ENCODE measurements at regions not wholly inside any gene's neighbourhood (a gene's known extent, or its start where the extent isn't known, plus 50 kb on each side); places are given as distances from the start of the nearest gene placed in this dataset.

DNA sequence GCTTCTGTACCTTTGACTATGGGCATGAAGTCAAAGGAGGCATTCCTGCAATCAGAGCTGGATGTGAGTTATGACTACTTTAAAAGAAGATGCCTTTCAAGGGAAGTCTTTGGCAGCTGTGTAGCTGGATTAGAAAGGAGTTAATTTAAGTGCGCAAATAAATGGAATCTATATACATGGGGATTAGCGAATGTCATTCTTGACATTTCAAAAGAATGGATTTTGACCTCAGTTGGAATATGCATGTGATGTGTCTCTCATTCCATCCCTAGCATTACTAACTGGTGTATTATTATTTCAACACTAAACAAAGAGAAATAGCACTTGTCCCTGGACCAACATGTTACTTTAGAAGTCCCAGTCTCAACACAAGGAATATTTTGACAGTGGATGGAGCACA is 359.6 kb upstream of the SLC24A2 start:
- no peaks in the 10 kb centered on the region for H3K4me1 ChIP-seq (ENCODE audit: insufficient read depth, low read length)
- no peaks in the 10 kb centered on the region for H3K36me3 ChIP-seq (ENCODE audit: insufficient read depth, low read length)
- no peak overlapping the region for H3K9ac ChIP-seq (ENCODE audit: low read depth, low read length)
- no peaks in the 10 kb centered on the region for H3K9me3 ChIP-seq (ENCODE audit: control insufficient read depth, insufficient read depth, low read length)

DNA sequence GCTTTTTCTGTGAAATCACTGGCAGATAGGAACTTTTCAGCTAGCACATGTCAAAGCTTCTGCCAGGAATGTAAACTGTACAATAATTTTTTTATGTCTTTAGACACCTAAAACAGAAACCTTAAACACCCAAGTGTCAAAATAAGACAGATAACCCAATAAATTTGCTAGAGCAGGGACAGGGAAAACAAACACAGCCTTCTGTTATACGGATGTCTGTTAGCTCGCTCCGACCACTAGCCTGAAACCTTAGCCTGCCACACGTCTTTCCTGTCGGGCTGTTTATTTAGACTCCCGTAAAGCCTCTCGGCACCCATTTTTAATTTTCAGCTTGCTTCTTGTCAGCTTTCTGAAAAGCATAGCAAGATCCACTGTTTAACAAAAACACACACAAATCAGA is 355.4 kb upstream of the SLC24A2 start:
- H3K4me1 ChIP-seq (ENCODE audit: insufficient read depth, low read length) = no peaks in the 10 kb centered on the region
- no peaks in the 10 kb centered on the region for H3K9me3 ChIP-seq (ENCODE audit: control insufficient read depth, insufficient read depth, low read length)
- H3K9ac ChIP-seq (ENCODE audit: low read depth, low read length) = no peak overlapping the region
- no peaks in the 10 kb centered on the region for H3K36me3 ChIP-seq (ENCODE audit: insufficient read depth, low read length)

DNA sequence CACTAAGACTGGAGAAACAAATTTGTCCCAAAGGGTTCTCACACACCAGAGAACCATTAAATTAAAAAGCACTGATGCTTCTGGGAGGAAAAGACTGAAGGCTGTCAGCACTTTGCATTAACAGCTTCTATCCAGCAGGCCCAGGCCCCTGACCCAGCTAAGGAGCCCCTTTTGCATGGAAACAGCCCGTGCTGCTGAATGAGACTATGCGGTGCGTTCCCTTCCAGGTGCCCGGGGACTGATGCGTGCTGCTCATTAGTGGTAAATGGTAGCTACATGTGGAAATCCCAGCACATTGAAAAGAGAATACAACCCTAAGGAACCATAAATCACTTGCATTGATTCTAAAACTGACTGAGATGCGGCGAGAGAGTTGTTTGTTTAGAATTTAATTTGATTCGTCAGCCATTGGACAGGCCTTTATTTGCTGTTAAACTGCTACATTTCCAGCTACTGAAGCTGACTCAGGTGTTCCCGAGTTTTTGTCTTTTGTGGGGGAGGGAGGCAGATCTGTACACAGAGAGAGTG is 351.0 kb upstream of the SLC24A2 start:
- no peaks in the 10 kb centered on the region for H3K36me3 ChIP-seq (ENCODE audit: insufficient read depth, low read length)
- no peaks in the 10 kb centered on the region for H3K9me3 ChIP-seq (ENCODE audit: control insufficient read depth, insufficient read depth, low read length)
- H3K9ac ChIP-seq (ENCODE audit: low read depth, low read length) = no peak overlapping the region
- H3K4me1 ChIP-seq (ENCODE audit: insufficient read depth, low read length) = no peaks in the 10 kb centered on the region

DNA sequence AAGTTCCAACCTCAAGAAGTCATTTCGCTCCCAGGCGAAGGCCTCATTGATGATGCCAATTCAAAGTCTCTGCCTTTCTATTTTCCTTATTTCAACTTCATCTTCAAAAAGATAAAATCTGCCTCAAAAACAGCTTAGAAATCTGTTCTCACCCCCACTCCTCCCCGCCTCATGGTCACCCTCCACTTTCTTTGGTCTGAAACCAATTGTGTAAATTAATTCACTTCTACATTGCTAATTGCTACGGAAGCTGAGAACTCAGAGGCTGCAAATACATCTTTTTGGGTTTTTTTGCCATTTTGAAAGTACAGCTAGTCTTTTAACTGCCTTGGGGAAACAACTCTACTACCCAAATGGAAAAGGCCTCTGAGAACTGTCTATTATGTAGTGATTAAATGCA is 350.0 kb upstream of the SLC24A2 start:
- H3K9ac ChIP-seq (ENCODE audit: low read depth, low read length) = no peak overlapping the region
- no peaks in the 10 kb centered on the region for H3K4me1 ChIP-seq (ENCODE audit: insufficient read depth, low read length)
- no peaks in the 10 kb centered on the region for H3K9me3 ChIP-seq (ENCODE audit: control insufficient read depth, insufficient read depth, low read length)
- no peaks in the 10 kb centered on the region for H3K36me3 ChIP-seq (ENCODE audit: insufficient read depth, low read length)

DNA sequence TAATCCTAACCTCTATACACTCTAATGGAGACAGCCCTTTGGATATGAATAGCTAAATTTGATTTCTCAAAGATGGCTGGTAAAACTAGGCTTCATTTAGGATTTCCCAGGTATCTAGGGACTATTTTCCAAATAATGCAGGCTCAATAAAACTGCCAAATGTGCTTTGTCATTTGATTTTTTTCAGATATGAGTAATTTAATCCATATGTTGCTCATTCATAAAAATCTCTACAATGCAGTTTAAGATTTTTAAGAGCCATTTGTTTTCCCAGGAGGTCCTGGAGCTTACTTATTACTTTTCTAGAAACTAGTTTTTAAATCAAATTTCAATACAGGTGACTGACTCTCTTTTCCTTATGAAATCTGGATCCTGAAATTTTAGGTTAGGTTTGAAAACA is 349.3 kb upstream of the SLC24A2 start:
- H3K36me3 ChIP-seq (ENCODE audit: insufficient read depth, low read length) = no peaks in the 10 kb centered on the region
- no peaks in the 10 kb centered on the region for H3K4me1 ChIP-seq (ENCODE audit: insufficient read depth, low read length)
- no peak overlapping the region for H3K9ac ChIP-seq (ENCODE audit: low read depth, low read length)
- no peaks in the 10 kb centered on the region for H3K9me3 ChIP-seq (ENCODE audit: control insufficient read depth, insufficient read depth, low read length)

DNA sequence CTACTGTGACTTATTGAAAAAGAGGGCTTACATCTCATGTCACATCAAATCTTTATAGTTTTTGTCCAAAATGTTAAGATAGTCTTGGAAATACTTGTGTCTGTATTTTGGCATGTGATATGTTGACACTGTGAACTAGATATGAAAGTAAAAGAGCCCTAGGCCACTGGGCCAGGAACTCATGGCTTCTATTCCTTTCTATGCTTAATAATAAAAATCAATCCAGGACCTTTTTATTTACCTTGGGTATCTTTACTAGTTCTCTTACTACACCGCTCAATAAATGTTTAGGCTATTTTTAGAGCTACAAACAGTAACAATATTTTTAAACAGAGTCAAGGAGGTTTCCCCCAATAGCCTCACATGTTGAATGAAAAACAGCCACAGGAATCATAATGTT is 348.6 kb upstream of the SLC24A2 start:
- no peaks in the 10 kb centered on the region for H3K36me3 ChIP-seq (ENCODE audit: insufficient read depth, low read length)
- no peaks in the 10 kb centered on the region for H3K4me1 ChIP-seq (ENCODE audit: insufficient read depth, low read length)
- H3K9me3 ChIP-seq (ENCODE audit: control insufficient read depth, insufficient read depth, low read length) = no peaks in the 10 kb centered on the region
- H3K9ac ChIP-seq (ENCODE audit: low read depth, low read length) = no peak overlapping the region

DNA sequence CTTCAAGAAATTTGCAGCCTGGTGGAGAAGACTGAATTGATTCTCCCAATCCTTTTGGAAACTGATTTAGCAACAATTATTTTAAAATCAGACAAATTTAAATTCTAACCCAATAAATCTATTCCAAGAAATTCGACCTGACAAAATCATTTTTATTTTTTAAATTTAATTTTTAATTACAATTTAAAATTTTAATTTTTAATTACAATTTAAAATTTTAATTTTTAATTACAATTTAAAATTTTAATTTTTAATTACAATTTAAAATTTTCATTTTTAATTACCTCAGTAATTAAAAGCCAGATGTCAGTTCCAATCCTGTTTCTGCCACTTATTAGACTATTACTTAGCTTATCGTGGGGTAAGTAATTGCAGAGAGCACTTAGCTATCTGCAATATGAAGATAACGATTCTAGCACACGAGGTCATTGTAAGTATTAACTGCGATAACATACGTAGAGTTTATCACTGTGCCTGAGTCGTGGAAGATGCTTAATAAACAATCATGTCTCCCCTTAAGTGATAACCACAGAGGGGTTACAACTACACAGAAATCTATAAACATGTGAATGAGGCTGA is 346.4 kb upstream of the SLC24A2 start:
- H3K9me3 ChIP-seq (ENCODE audit: control insufficient read depth, insufficient read depth, low read length) = no peaks in the 10 kb centered on the region
- H3K9ac ChIP-seq (ENCODE audit: low read depth, low read length) = no peak overlapping the region
- no peaks in the 10 kb centered on the region for H3K4me1 ChIP-seq (ENCODE audit: insufficient read depth, low read length)
- H3K36me3 ChIP-seq (ENCODE audit: insufficient read depth, low read length) = no peaks in the 10 kb centered on the region

DNA sequence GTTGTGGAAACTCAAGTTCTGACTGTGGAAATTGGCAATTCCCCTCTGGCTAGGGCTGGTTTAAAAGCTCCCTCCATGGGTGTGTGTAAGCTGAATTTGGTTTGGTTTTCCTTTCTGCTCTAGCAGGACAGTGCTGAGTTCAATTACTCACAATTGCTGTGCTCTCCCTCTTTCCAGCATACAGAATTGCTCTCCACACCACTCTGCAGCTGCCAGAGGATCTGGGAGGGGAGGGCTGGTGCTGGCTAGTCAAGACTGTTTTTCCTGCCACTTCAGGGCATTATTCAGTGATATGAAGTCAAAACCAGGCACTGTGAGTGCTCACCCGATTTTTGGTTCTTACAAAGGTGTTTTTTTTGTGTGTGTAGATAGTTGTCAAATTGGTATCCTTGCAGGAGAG is 336.9 kb upstream of the SLC24A2 start:
- H3K9ac ChIP-seq (ENCODE audit: low read depth, low read length) = no peak overlapping the region
- H3K9me3 ChIP-seq (ENCODE audit: control insufficient read depth, insufficient read depth, low read length) = no peaks in the 10 kb centered on the region
- no peaks in the 10 kb centered on the region for H3K36me3 ChIP-seq (ENCODE audit: insufficient read depth, low read length)
- H3K4me1 ChIP-seq (ENCODE audit: insufficient read depth, low read length) = no peaks in the 10 kb centered on the region

DNA sequence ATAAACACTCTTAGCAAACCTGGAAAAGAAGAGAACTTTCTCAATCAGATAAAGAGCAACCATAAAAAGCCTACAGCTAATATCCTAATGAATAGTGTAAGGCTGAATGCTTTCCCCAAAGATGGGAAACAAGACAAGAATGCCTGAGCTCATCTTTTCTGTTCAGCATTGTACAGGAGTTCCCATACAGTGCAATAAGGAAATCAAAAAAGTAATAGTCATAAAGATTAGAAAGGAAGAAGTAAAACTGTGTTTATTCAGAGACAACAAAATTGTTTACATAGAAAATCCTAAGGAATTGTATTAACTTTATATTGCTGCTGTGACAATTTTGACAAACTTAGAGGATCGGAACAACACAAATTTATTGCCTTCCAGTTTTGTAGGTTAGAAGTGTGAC is 330.7 kb upstream of the SLC24A2 start:
- H3K9me3 ChIP-seq (ENCODE audit: control insufficient read depth, insufficient read depth, low read length) = peaks cover 3% of the 10 kb centered on the region; the same call in 1 of the 2 replicates
- no peak overlapping the region for H3K9ac ChIP-seq (ENCODE audit: low read depth, low read length)
- H3K36me3 ChIP-seq (ENCODE audit: insufficient read depth, low read length) = no peaks in the 10 kb centered on the region
- H3K4me1 ChIP-seq (ENCODE audit: insufficient read depth, low read length) = no peaks in the 10 kb centered on the region

DNA sequence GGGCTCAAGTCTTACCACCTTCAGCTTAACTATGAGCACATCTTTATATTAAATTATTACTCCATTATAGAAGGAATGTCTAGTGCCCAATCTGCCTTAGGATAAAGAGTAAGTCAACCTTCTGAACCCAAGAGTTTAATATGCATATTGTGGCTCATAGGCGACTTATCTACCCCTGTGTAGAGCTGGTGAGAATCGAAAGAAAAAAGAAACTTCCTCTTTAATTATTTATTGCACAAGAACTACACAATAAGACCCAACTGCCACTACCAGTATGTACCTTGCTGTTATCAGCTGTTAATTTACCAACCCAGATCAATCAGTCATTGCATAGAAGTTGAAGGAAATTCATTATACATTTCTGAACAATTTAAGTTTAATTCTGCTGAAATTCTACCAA is 329.1 kb upstream of the SLC24A2 start:
- Histone ChIP-seq H3K4me1 (ENCODE audit: insufficient read depth, low read length) (no peaks in the 10 kb centered on the region), H3K9ac (ENCODE audit: low read depth, low read length) (no peak overlapping the region), H3K36me3 (ENCODE audit: insufficient read depth, low read length) (no peaks in the 10 kb centered on the region), H3K9me3 (ENCODE audit: control insufficient read depth, insufficient read depth, low read length) (peaks cover 3% of the 10 kb centered on the region; the same call in 1 of the 2 replicates)

DNA sequence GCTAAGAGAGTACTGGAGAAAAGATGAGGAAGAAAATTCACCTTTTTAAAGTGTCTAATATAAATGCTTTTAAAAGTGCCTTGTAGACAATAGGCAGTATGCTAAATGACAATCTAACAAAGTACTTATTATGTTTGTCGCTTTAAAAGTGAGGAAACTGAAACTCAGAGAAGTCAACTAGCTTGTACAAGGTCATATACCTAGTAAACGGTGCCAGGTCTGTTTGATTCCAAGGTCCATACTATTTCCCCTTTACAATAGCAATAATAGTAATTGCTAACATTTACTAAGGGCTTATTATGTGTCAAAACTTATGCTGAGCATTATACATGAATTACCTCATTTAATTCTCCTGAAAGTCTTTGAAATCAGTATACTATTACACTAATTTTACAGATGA is 328.6 kb upstream of the SLC24A2 start:
- no peaks in the 10 kb centered on the region for H3K36me3 ChIP-seq (ENCODE audit: insufficient read depth, low read length)
- H3K9me3 ChIP-seq (ENCODE audit: control insufficient read depth, insufficient read depth, low read length) = peaks cover 3% of the 10 kb centered on the region; the same call in 1 of the 2 replicates
- H3K9ac ChIP-seq (ENCODE audit: low read depth, low read length) = no peak overlapping the region
- H3K4me1 ChIP-seq (ENCODE audit: insufficient read depth, low read length) = no peaks in the 10 kb centered on the region

DNA sequence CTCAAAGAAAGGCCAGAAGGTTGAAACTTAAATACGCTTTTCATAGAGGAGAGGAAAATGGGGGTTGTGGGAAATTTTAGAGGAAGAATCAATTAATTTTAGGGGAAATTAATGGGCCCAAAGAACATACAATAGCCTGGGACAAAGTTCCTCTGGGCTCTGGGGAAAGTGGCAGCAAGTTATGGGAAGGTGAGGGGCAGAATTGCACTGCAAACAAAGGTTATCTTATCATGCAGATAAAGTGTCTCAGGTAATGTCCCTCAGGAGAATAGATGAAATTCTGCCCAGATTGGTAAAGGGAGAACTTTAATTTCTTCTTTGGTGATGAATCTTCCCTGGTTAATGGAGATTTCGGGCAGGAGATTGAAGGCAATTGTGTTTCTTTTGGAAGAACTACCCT is 326.1 kb upstream of the SLC24A2 start:
- Histone ChIP-seq H3K36me3 (ENCODE audit: insufficient read depth, low read length) (no peaks in the 10 kb centered on the region), H3K9ac (ENCODE audit: low read depth, low read length) (no peak overlapping the region; the same call in 1 of the 2 replicates), H3K9me3 (ENCODE audit: control insufficient read depth, insufficient read depth, low read length) (peaks cover 3% of the 10 kb centered on the region; the same call in 1 of the 2 replicates), H3K4me1 (ENCODE audit: insufficient read depth, low read length) (peaks cover 12% of the 10 kb centered on the region)

DNA sequence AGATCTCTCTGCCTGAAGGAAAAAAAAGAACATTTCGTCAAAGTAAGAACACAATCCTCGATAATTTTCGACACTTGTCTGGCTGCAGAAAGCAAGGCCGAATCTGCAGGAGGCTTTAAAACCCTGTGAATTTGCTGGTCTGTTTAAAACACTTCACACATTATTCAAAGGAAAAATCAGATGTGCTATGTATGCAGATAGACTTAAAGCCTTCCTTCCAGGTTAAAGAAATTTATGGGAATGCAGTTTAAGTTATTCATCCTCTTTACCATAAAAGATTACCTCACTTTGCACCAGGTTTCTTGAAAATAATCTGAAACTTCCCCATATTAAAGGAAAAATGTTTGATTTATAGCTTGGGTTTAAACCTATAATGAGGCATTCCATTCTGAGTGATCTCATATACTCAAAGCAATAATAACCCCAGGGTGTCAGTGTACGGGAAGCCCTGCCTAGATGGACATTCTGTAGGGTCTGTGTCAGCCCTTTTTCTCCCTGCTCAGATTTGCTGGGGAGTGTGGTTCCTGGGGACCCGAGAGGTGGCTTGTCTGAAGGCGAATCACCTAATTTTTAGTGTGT is 323.5 kb upstream of the SLC24A2 start:
- peaks cover 3% of the 10 kb centered on the region; the same call in 1 of the 2 replicates for H3K9me3 ChIP-seq (ENCODE audit: control insufficient read depth, insufficient read depth, low read length)
- H3K9ac ChIP-seq (ENCODE audit: low read depth, low read length) = no peak overlapping the region
- H3K4me1 ChIP-seq (ENCODE audit: insufficient read depth, low read length) = peaks cover 12% of the 10 kb centered on the region
- no peaks in the 10 kb centered on the region for H3K36me3 ChIP-seq (ENCODE audit: insufficient read depth, low read length)

DNA sequence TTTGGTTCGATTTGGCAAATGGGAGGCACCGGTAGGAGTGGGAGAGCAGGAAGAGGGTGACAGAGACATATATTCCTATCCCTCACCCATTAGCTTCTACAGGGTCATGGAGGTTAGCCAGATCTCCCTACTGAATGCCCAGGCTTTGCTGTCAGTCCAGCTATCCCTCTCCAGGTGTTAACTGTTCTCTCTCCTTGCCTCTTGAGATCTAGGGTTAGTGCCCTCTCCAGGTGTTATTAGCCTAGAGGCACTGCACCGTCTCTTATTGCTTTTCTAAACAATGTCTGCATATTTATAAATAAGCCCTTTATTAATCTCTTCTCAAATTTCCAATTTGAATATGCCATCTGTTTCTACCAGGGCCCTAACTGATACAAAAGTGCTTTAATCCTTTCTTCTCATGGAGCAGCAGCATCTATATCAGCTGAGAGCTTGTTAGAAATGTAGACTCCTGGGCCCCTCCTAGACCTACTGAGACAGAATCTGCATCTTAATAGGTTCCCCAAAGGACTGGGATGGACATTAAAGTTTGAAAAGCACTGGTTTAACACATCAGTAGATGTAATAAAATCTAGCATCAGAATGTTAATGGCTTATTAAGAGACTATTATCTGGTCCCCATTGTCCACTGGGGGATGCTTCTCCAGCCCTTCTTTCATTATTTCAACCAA is 322.5 kb upstream of the SLC24A2 start:
- Histone ChIP-seq H3K9ac (ENCODE audit: low read depth, low read length) (no peak overlapping the region), H3K9me3 (ENCODE audit: control insufficient read depth, insufficient read depth, low read length) (peaks cover 3% of the 10 kb centered on the region; the same call in 1 of the 2 replicates)

More for the DNA sequence above, 322.5 kb upstream of the SLC24A2 start:
- Histone ChIP-seq H3K36me3 (ENCODE audit: insufficient read depth, low read length) (no peaks in the 10 kb centered on the region), H3K4me1 (ENCODE audit: insufficient read depth, low read length) (peaks cover 12% of the 10 kb centered on the region)
